Hepatocyte (in vitro differentiated cells): ENCODE measurements at regions not wholly inside any gene's neighbourhood (a gene's known extent, or its start where the extent isn't known, plus 50 kb on each side); places are given as distances from the start of the nearest gene placed in this dataset.

ENCODE experiments used
- DNase-seq: peaks from one replicate; pipeline ENCODE4 v3.0.0-alpha.2; 2016; ENCODE audit warnings: low spot score
- H2AFZ ChIP-seq: fragments of 200-600 bp; sonication (generic); 2 replicates; pipeline ENCODE4 v1.6.0; 2016; ENCODE audit warnings: antibody characterized with exemption, mild to moderate bottlenecking
- H3K27ac ChIP-seq: fragments of 200-600 bp; sonication (generic); 2 replicates; pipeline ENCODE4 v1.5.1; 2016; ENCODE audit warnings: mild to moderate bottlenecking
- H3K27me3 ChIP-seq: fragments of 200-600 bp; sonication (generic); 2 replicates; pipeline ENCODE4 v1.6.1; 2016
- H3K36me3 ChIP-seq: fragments of 200-600 bp; sonication (generic); replicated peaks from 2 replicates; pipeline ENCODE4 v1.5.1; 2016; ENCODE audit warnings: low read depth; ENCODE audit not compliant: insufficient read depth
- H3K4me1 ChIP-seq: fragments of 200-600 bp; sonication (generic); 2 replicates; pipeline ENCODE4 v1.5.1; 2016; ENCODE audit warnings: mild to moderate bottlenecking, moderate library complexity; ENCODE audit not compliant: insufficient read depth
- H3K4me2 ChIP-seq: fragments of 200-600 bp; sonication (generic); 2 replicates; pipeline ENCODE4 v1.6.0; 2016
- H3K4me3 ChIP-seq: fragments of 200-600 bp; sonication (generic); 2 replicates; pipeline ENCODE4 v1.5.1; 2016; ENCODE audit warnings: mild to moderate bottlenecking
- H3K79me2 ChIP-seq: fragments of 200-600 bp; sonication (generic); 2 replicates; pipeline ENCODE4 v1.6.0; 2017; ENCODE audit warnings: mild to moderate bottlenecking
- H3K9me2 ChIP-seq: fragments of 200-600 bp; sonication (generic); replicated peaks from 2 replicates; pipeline ENCODE4 v1.6.0; 2017; ENCODE audit warnings: mild to moderate bottlenecking; ENCODE audit not compliant: insufficient read depth
- H3K9me3 ChIP-seq: fragments of 200-600 bp; sonication (generic); 2 replicates; pipeline ENCODE4 v1.5.1; 2016; ENCODE audit warnings: low read depth, mild to moderate bottlenecking
- H4K20me1 ChIP-seq: fragments of 200-600 bp; sonication (generic); 2 replicates; pipeline ENCODE4 v1.6.0; 2016; ENCODE audit warnings: mild to moderate bottlenecking; ENCODE audit not compliant: insufficient read depth, poor library complexity, severe bottlenecking
- CTCF ChIP-seq: fragments of 200-600 bp; sonication (generic); IDR thresholded peaks from 2 replicates; pipeline ENCODE4 v1.5.1; 2016; ENCODE audit warnings: antibody characterized with exemption, mild to moderate bottlenecking; ENCODE audit not compliant: poor library complexity
- EZH2 ChIP-seq: fragments of 200-600 bp; sonication (generic); IDR thresholded peaks from 2 replicates; pipeline ENCODE4 v1.6.1; 2016; ENCODE audit warnings: antibody characterized with exemption, mild to moderate bottlenecking, borderline replicate concordance
- EZH2phosphoT487 ChIP-seq: fragments of 200-600 bp; sonication (generic); IDR thresholded peaks from one replicate; pipeline ENCODE4 v1.6.1; 2018; ENCODE audit warnings: antibody characterized with exemption, mild to moderate bottlenecking, low read depth, moderate library complexity; ENCODE audit not compliant: unreplicated experiment, severe bottlenecking
- WGBS: methylation state at CpG from one replicate; pipeline ENCODE4 v1.1.6; 2016; ENCODE audit warnings: low lambda C conversion rate; ENCODE audit errors: missing lambda C conversion rate; 5-methylcytosine and 5-hydroxymethylcytosine counted together

GRCh38 chr7:91671245-91671644 lies 209.3 kb downstream of the MTERF1 start:
- WGBS = 91% methylated on average over 2 of the region's 3 CpGs
- H3K27me3 ChIP-seq = no peaks in the 10 kb centered on the region

GRCh38 chr7:91674470-91674869 lies 206.0 kb downstream of the MTERF1 start:
- TF ChIP-seq EZH2phosphoT487 (no peak), CTCF (no peak), EZH2 (no peak)
- no peaks in the 10 kb centered on the region for H3K79me2 ChIP-seq
- no peaks in the 10 kb centered on the region for H4K20me1 ChIP-seq
- no peak overlapping the region for H2AFZ ChIP-seq
- no peaks in the 10 kb centered on the region for H3K36me3 ChIP-seq
- H3K4me3 ChIP-seq = no peak overlapping the region
- no peak overlapping the region for H3K27ac ChIP-seq
- no peak overlapping the region for H3K4me2 ChIP-seq
- H3K9me2 ChIP-seq = no peaks in the 10 kb centered on the region
- H3K4me1 ChIP-seq = no peaks in the 10 kb centered on the region
- no peak for DNase-seq
- 88% methylated on average over 4 of the region's 4 CpGs for WGBS
- no peaks in the 10 kb centered on the region for H3K27me3 ChIP-seq
- no peaks in the 10 kb centered on the region for H3K9me3 ChIP-seq

More at GRCh38 chr7:91671245-91671644, 209.3 kb downstream of the MTERF1 start:
- H3K4me2 ChIP-seq = no peak overlapping the region
- DNase-seq = no peak
- H3K36me3 ChIP-seq = no peaks in the 10 kb centered on the region
- H3K9me2 ChIP-seq = no peaks in the 10 kb centered on the region
- no peak overlapping the region for H2AFZ ChIP-seq
- H3K79me2 ChIP-seq = no peaks in the 10 kb centered on the region
- TF ChIP-seq EZH2 (no peak), EZH2phosphoT487 (no peak), CTCF (no peak)
- H3K4me3 ChIP-seq = no peak overlapping the region
- no peaks in the 10 kb centered on the region for H3K9me3 ChIP-seq
- H4K20me1 ChIP-seq = no peaks in the 10 kb centered on the region
- H3K27ac ChIP-seq = no peak overlapping the region
- H3K4me1 ChIP-seq = no peaks in the 10 kb centered on the region

- WGBS = 93% methylated on average over 3 of the region's 3 CpGs
- Histone ChIP-seq H3K79me2 (no peaks in the 10 kb centered on the region), H3K4me2 (no peak overlapping the region), H3K4me3 (no peak overlapping the region), H3K36me3 (no peaks in the 10 kb centered on the region), H4K20me1 (no peaks in the 10 kb centered on the region), H3K4me1 (peaks cover 3% of the 10 kb centered on the region), H2AFZ (no peak overlapping the region), H3K27ac (no peak overlapping the region), H3K9me2 (no peaks in the 10 kb centered on the region), H3K9me3 (no peaks in the 10 kb centered on the region), H3K27me3 (no peaks in the 10 kb centered on the region)
- no peak for DNase-seq
- TF ChIP-seq EZH2 (no peak), EZH2phosphoT487 (no peak), CTCF (no peak)
Measured at GRCh38 chr7:91681718-91682117, 198.8 kb downstream of the MTERF1 start.

GRCh38 chr7:91683823-91684222 lies 196.7 kb downstream of the MTERF1 start:
- Histone ChIP-seq H3K4me1 (peaks cover 3% of the 10 kb centered on the region), H3K27ac (no peak overlapping the region), H3K9me3 (no peaks in the 10 kb centered on the region), H3K79me2 (no peaks in the 10 kb centered on the region), H3K27me3 (no peaks in the 10 kb centered on the region), H3K4me2 (no peak overlapping the region), H2AFZ (no peak overlapping the region), H4K20me1 (no peaks in the 10 kb centered on the region), H3K4me3 (no peak overlapping the region), H3K36me3 (no peaks in the 10 kb centered on the region), H3K9me2 (no peaks in the 10 kb centered on the region)
- no peak for TF ChIP-seq EZH2
- no peak for TF ChIP-seq CTCF
- TF ChIP-seq EZH2phosphoT487 = no peak
- DNase-seq = no peak
